HG02610 (cell line): ENCODE measurements at regions not wholly inside any gene's neighbourhood (a gene's known extent, or its start where the extent isn't known, plus 50 kb on each side); places are given as distances from the start of the nearest gene placed in this dataset.
"Not testable (repeated sequence)": the region's sequence is repeated elsewhere in the genome, so short reads cannot be mapped to it uniquely, and the experiment has no call there.

Experiments used
- ATAC-seq: cut with Tn5 transposase; IDR thresholded peaks from one replicate; pipeline ENCODE4 v1.9.1; 2021; ENCODE audit warnings: mild to moderate bottlenecking, moderate library complexity; ENCODE audit not compliant: unreplicated experiment

DNA sequence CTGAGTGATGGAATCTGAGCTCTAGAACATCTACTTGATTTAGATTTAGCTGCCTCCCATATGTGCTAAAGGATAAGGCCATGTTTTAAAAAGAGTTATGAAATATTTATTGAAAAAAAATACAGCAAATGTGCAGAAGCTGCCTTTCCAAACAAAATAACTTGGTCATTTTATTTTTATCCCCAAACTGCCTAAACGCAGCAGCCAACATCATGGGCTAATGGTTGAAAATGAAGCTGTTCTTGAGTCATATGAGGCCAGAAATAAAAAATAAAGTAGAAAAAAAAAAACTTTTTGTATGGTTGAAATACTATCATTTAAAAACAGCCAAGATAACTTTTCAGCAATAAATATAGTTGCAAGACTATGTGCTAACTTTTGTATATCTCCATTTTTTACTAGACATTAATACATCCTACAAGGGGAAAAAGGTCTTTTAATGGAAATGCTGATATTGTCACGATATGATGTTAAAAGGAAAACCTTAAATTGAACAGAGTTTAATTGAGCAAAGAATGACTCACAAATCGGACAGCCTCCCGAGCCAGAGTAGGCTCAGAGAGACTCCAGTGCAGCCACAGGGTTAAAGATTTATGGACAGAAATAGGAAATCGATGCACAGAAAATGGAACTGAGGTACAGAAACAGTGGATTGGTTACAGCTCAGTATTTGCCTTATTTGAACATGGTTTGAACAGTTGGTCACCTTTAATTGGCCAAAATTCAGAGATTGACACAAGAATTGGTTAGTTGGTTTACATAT lies 305.8 kb downstream of the MDFIC start:
- no peak for ATAC-seq

DNA sequence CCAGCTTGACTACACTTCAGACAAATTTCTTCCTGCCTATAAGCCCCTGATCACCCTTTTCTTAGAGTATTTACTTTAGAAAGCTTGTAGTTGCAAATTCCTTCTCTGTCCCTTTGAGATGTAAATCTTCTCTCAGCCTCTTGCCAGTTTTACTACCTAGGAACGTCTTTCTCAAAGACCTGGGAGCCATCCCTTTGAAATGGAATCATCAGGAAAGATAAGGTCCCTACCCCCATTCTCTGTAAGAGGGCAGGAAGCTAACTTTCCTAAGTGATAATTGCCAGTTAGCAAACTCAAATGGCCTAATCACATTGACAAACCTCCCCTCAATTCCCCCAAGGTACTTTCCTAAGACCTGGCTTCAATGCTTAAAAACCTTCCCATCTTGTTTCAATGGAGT lies 304.5 kb downstream of the MDFIC start:
- ATAC-seq: no peak

DNA sequence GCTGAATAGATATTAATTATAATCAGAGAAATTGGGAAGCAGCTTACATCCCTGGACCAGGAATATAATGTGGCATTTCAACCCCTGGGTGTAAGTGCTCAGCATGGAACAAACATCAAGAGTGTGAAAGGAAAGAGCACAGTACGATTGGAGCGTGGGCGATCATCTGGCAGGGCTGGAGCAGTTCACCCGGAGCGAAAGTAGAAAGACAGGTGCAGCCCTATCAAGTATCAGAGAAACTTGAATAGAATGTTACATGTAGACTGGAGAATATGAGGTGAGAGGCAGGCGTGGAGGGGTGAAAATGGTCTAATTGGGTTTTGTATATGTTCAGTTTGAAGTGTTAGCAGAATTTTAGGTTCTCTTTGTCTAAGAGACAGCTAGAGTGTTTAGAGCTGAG lies 303.0 kb downstream of the MDFIC start:
- ATAC-seq: no peak

DNA sequence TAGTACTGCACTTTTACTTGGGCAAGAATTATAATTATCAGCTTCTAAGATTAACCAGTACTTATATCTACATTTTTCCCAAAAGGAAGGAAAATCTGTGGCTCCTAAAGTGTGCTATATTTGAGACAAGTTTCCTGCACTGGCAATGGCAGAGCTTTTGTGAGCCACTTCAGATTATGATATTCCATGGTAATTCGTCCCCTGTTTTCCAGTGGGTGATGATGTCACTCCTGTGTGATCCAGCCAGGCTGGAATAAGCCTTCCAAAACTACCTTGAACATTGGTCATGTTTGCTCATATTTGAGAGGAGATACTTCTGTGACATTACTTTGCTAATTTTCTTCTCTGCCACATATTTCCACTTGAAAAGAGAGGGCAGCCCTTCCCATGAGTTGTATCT lies 302.1 kb downstream of the MDFIC start:
- no peak for ATAC-seq

DNA sequence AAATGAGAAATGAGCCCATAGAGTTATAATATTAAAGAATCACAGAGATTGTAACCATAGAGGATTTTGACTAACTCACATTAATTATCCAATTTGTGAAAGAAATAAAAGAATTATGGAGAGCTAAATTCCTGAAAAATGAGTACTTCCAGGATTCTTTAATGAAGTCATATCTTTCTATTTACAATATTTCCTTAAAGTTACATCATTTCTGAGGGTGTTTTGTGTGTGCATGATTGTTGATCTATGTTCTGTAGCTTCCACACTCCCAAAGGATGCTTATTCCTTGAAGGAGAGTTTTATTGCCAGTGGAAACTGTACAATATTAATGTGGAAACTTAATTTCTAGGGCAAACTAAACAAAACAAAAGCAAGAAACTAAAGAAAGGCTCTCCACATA lies 299.6 kb downstream of the MDFIC start:
- ATAC-seq: no peak

DNA sequence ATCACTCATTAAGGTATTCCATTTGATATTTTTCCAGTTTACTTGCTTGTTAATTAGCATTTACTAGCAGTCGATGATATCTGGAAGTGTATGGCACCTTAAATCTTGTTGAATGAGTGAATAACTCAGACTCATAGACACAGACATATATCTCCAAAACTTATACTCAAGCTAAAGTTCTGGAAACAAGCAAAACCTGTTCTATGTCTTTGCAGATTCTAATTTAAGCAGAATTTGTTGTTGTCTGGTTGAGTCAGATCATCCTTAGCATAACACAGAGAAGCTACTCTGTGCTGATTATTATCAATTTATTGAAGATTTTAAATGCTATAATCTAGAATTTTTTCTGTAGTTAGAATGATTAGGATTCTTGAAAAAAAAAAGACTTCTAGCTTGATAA lies 296.2 kb downstream of the MDFIC start:
- no peak for ATAC-seq

DNA sequence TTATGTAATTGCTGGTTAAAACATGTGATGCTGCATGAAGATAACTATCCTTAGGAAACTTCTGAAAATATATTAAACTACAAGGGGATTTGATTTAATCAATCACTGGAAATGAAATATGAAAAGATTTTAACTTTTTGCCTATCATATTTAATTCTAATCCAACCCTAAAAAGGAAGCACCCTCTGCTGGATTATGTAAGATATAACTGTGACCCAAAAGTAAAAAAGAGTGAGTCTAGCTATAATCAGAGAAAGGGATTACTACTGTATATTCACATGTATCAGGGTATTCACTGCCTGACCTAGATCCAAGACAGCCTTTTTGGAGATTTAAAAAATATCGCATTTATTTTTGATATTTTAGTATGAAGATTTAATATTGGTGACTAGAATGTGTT lies 295.5 kb downstream of the MDFIC start:
- no peak for ATAC-seq

DNA sequence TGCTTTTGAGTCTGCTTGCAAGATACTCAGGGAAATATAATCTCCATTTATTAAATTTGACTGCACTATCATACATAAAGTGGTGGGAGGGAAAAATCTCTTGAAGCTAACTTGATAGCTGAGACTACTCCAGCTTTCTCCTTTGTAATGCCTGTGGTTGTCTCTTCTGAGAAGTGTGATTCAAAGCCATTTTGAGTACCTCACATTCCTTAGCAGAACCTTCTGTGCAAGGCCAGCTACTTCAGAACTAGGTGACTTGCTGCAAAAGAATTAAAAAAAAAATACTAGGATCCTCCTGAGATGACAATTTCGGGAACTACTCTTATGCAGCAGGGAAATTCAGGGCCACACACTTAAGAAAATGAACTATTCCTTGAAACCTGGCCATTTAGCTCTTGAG lies 294.8 kb downstream of the MDFIC start:
- ATAC-seq: no peak

DNA sequence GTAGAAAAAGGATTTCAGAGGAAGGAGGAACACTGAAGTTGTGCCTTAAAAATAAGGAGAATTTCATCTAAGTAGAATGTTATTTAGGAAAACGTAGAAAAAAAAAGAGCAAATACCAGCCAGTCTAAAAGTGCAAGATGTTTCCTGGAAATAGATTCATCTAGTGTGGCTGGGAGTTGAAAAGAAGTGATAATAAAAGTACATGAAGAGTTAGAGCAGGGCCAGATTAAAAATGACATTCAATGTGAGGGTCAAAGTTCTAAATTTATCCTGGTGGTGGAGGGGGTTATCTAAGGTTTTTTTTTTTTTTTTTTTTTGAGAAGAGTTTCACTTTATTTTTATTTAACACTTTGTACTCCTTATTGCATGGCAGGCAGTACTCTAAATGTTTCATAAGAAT lies 289.3 kb downstream of the MDFIC start:
- ATAC-seq: no peak

DNA sequence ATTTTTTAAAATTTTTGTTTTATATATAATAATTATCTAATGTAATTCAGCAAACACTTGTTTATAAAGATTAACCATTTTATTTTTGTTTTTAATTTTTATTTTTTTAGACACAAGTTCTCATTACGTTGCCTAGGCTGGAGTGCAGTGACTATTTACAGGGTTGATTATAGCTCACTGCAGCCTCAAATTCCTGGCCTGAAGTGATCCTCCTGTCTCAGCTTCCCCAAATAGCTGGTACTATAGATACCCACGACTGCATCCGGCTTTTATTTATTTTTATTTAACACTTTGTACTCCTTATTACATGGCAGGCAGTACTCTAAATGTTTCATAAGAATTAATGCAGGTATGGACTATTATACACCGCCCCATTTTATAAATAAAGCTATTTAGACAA lies 288.7 kb downstream of the MDFIC start:
- ATAC-seq: no peak

DNA sequence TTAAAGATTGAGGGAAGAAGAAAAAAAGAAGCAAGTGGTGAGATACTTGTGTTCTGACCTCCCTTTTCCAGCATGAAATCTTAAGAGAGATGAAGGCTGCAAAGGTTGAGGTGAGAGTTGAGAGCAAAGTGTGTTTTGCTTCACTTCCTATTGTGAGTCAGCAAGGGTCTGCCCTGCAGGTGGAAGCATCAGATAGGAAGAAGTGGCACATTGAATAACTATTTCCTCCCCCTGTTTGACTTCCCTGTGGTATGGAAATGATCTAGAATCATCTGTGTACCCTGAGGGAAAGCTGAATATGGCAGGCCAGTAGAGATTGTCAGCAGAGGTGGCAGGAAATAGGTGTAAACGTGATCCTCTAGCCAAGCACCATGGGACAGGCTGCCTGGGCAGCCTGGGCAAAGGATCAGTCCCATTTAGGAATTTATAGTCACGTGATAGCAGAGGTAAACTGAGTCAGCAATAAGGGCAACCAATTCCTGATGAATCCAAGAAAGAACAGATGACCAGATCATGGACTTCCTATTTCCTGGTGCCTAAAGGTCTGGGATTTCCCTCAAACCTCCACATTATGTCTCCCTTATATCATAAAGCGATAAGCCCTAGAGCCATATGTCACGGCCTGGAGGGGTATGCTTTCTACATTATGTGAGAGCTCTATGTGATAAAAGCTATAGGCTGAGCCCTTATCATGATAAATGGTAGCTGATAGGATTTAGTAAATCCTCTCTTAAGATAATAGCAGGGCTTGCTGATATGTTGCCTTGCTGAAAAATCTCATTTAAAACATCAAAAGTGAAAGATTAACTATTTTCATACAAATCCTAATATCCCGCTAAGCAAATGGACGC lies 287.0 kb downstream of the MDFIC start:
- no peak for ATAC-seq

DNA sequence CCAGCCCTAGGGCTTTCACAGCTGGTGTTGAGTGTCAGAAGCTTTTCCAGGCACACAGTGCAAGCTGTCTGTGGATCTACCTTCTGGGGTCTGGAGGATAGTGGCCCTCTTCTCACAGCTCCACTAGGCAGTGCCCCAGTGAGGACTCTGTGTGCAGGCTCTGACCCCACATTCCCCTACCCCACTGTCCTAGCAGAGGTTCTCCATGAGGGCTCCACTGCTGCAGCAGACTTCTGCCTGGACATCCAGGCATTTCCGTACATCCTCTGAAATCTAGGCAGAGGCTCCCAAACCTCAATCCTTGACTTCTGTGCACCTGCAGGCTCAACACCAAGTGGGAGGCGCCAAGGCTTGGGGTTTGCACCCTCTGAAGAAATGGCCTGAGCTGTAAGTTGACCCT lies 284.5 kb downstream of the MDFIC start:
- ATAC-seq: not testable (repeated sequence)

DNA sequence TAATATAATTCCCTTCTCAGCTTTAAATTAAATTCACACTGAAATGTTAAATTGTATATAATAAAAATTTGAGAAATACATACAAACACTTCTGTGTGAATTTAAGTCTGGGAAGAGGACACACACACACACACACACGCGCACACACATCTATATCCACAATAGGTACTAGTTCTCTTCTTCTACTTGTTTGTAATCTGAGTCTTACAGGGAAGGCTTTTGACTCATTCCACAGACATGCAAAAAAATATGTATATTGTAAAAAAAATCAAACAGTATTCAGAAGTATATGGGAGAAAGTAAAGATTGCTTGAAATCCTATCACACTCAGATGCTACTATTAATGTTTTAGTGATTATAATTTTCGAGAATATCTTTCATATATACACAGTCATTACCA lies 276.2 kb downstream of the MDFIC start:
- no peak for ATAC-seq

DNA sequence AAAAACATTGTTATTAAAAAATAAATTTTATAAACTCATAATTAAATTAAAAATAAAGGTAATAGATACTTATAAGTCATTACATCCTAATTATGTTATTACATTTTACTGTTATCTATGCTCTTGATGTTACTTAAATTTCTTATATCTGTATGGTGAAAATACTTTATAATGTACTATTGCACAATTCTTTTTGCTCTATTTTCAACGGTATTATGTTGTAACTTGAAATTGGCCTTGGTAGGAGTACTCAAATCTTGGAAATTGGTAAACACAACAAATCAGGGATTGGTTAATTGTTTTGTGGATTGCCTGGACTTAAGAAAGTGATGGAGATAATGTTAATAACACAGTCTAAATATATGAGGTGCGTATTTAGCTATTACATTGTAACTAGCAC lies 273.3 kb downstream of the MDFIC start:
- ATAC-seq: no peak

DNA sequence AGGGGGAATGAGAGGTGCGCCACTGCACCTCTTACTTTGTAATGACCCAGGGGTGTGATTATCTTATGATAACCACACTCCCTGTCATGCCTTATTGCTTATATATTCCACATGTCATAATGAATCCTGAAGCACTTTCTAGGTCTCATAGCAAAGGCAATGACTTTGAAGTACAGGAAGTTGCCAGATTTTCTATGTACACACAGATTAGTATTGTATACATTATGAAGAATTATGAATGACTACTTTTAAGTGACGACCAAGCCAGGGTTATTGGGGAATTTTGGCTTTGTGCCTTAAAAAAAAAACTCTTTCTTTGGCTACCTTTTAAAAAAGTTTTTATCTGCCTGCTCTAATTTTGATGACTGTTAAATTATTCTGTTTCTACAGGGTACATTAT lies 269.6 kb downstream of the MDFIC start:
- no peak for ATAC-seq

DNA sequence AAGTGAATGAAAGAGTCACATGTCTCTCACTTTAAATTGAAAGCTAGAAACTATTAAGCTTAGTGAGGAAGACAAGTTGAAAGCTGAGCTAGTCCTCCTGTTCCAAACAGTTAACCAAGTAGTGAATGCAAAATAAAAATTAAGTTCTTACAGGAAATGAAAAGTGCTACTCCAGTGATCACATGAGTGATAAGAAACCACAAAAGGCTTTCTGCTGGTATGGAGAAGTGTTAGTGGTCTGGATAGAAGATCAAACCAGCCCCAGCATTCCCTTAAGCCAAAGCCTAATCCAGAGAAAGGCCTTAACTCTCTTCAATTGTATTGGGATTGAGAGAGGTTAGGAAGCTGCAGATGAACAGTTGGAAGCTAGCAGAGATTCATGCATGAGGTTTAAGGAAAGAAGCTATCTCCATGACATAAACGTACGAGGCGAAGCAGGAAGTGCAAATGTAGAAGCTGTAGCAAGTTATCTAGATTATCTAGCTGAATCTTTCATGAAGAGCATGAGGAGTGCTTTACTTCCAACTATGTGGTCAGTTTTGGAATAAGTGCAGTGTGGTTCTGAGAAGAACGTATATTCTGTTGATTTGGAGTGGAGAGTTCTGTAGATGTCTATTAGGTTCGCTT lies 261.6 kb downstream of the MDFIC start:
- ATAC-seq: no peak

DNA sequence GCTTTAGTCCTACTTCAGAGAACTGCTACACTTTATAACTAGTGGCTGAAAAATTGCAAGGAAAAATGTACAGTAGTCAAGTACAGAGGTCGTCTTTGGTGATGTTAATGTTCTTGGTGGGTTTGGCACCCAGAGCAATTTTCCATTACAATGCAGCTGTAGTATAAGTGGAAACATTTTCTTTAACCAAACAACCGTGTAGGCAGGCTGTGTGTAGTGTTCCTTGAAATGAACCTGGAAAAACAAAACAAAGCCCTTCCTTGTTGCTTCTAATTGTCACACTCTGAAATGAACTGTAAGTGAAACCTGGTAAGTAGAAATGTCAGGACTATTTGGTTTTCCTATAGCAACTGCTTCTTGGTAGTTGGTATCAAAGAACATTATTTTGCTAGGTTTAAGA lies 256.9 kb downstream of the MDFIC start:
- no peak for ATAC-seq

DNA sequence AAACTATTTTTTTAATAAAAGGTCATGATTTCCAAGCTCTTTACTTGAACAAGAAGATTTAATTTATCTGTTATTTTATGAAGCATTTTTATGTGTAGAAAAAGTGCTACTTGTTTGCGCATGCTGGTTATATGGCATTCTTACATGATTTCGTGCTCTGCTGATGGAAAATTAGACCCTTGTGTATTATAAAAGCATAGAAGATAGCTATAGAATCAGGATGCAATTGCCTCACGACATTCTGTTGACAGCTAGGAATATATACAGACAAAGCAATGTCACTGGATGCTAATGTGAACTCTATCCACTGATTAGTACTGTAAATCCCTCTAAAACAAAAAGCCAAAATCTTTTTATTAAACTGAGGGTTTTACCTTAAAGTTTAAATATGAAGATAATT lies 255.9 kb downstream of the MDFIC start:
- ATAC-seq: no peak

DNA sequence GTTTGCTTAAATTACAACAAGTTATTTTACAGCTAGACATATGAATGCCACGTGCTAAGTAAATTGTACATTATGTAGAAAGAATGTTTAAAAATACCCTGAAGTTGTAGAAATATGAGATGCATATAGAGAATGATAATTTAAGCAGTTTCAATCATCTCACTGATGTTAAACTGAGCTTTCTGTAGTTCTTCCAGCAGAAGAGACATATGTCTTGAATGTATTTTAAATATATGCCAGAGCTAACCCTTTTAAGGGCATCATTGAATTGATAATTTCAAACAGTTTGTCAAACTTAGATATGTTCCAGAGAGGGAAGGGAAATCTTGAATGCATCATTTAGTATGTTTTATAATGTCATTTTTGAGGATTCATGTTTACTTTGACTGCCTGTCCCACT lies 255.2 kb downstream of the MDFIC start:
- no peak for ATAC-seq

DNA sequence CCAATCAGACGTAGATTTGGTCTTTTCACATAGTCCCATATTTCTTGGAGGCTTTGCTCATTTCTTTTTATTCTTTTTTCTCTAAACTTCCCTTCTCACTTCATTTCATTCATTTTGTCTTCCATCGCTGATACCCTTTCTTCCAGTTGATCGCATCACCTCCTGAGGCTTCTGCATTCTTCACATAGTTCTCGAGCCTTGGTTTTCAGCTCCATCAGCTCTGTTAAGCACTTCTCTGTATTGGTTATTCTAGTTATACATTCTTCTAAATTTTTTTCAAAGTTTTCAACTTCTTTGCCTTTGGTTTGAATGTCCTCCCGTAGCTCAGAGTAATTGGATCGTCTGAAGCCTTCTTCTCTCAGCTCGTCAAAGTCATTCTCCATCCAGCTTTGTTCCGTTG lies 250.5 kb downstream of the MDFIC start:
- not testable (repeated sequence) for ATAC-seq

DNA sequence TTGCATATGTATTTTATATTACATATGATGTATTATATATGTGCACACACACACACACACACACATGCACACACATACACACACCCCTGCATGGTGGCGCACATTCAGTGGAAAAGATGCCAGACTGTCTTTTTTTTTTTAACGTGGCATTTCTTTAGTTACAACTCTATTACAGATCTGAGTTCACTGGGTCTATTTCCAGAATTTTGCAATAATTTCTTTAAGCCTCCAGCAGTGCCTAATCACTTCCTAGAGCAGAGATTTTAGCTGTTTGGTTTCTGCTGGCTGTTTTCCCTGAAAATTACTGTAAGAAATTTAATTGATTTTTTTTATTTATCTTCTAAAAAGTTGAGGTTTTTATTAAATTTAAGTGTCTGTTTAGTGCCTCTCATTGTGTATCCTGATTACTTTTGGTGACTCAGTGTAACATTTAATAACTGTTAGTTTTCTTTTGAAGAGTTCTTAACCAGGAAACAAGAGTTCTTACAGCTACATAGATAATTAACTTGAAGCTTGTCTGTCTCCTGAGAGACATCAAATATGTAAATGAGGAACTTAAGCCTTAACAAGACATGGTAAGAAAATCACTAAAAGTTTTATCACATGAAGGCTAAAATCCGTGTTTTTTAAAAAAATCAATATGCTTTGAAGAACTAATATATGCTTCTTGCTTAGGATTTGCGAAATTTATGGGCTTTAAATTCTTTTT lies 232.0 kb downstream of the MDFIC start:
- no peak for ATAC-seq
